ENCODE measurements at regions not wholly inside any gene's neighbourhood (a gene's known extent, or its start where the extent isn't known, plus 50 kb on each side); places are given as distances from the start of the nearest gene placed in this dataset.

- H3F3A ChIP-seq (ENCODE audit: low read depth): no peaks in the 10 kb centered on the region
- no peaks in the 10 kb centered on the region for H3K9me2 ChIP-seq (replicated peaks; ENCODE audit: low read depth, low read length)
- H3K9me3 ChIP-seq (ENCODE audit: insufficient read depth, low read depth, low read length): no peaks in the 10 kb centered on the region
- no peak overlapping the region for H2AFZ ChIP-seq (ENCODE audit: low read length)
- no peak overlapping the region for H3K9ac ChIP-seq (ENCODE audit: low read depth, low read length, poor library complexity, severe bottlenecking)
- H3K4me3 ChIP-seq (ENCODE audit: low read length, poor library complexity, severe bottlenecking): no peak overlapping the region
- H3K27me3 ChIP-seq (ENCODE audit: insufficient read depth, low read length, poor library complexity, severe bottlenecking): no peaks in the 10 kb centered on the region
- no peaks in the 10 kb centered on the region for H3K4me1 ChIP-seq (ENCODE audit: insufficient read depth, low read length, poor library complexity, severe bottlenecking)
- no peaks in the 10 kb centered on the region for H4K20me1 ChIP-seq (ENCODE audit: insufficient read depth, low read length, poor library complexity, severe bottlenecking)
- H3K4me2 ChIP-seq (ENCODE audit: low read depth, low read length, poor library complexity, severe bottlenecking): no peak overlapping the region
- no peaks in the 10 kb centered on the region for H3K79me2 ChIP-seq (ENCODE audit: insufficient read depth, low read length)
- no peaks in the 10 kb centered on the region for H3K36me3 ChIP-seq (ENCODE audit: insufficient read depth, low read length)
- no peak for TF ChIP-seq EZH2phosphoT487 (IDR thresholded peaks at IDR 0.05; ENCODE audit: borderline replicate concordance)
- TF ChIP-seq CTCF (conservative IDR thresholded peaks at IDR 0.05; ENCODE audit: low read length): no peak
Measured at GRCh38 chr2:80854831-80855230, 550.3 kb upstream of the LRRTM1 start.

DNA sequence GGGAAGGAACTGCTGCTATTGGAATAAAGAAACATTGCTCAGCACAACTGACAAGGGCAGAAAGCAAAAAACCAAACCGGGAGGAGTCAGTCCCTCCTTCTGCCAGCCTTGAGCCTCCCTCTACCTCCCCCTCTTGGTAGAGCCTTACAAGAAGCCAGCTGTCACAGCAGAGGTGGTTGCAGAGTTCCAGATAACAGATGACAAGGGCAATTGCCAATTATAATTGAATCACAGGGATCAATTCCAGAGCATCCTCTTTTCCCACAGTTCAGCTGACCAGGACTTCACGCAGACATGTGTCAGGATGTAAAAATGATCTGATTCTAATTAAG is 548.2 kb upstream of the LRRTM1 start:
- no peaks in the 10 kb centered on the region for H3K79me2 ChIP-seq (ENCODE audit: insufficient read depth, low read length)
- H3K9ac ChIP-seq (ENCODE audit: low read depth, low read length, poor library complexity, severe bottlenecking): no peak overlapping the region
- H3K4me3 ChIP-seq (ENCODE audit: low read length, poor library complexity, severe bottlenecking): no peak overlapping the region
- H4K20me1 ChIP-seq (ENCODE audit: insufficient read depth, low read length, poor library complexity, severe bottlenecking): no peaks in the 10 kb centered on the region
- TF ChIP-seq EZH2phosphoT487 (IDR thresholded peaks at IDR 0.05; ENCODE audit: borderline replicate concordance) (no peak), CTCF (conservative IDR thresholded peaks at IDR 0.05; ENCODE audit: low read length) (no peak)
- H2AFZ ChIP-seq (ENCODE audit: low read length): no peak overlapping the region
- H3K9me2 ChIP-seq (replicated peaks; ENCODE audit: low read depth, low read length): no peaks in the 10 kb centered on the region
- no peaks in the 10 kb centered on the region for H3F3A ChIP-seq (ENCODE audit: low read depth)
- no peaks in the 10 kb centered on the region for H3K9me3 ChIP-seq (ENCODE audit: insufficient read depth, low read depth, low read length)
- no peaks in the 10 kb centered on the region for H3K4me1 ChIP-seq (ENCODE audit: insufficient read depth, low read length, poor library complexity, severe bottlenecking)
- no peaks in the 10 kb centered on the region for H3K27me3 ChIP-seq (ENCODE audit: insufficient read depth, low read length, poor library complexity, severe bottlenecking)
- no peaks in the 10 kb centered on the region for H3K36me3 ChIP-seq (ENCODE audit: insufficient read depth, low read length)
- H3K4me2 ChIP-seq (ENCODE audit: low read depth, low read length, poor library complexity, severe bottlenecking): no peak overlapping the region

DNA sequence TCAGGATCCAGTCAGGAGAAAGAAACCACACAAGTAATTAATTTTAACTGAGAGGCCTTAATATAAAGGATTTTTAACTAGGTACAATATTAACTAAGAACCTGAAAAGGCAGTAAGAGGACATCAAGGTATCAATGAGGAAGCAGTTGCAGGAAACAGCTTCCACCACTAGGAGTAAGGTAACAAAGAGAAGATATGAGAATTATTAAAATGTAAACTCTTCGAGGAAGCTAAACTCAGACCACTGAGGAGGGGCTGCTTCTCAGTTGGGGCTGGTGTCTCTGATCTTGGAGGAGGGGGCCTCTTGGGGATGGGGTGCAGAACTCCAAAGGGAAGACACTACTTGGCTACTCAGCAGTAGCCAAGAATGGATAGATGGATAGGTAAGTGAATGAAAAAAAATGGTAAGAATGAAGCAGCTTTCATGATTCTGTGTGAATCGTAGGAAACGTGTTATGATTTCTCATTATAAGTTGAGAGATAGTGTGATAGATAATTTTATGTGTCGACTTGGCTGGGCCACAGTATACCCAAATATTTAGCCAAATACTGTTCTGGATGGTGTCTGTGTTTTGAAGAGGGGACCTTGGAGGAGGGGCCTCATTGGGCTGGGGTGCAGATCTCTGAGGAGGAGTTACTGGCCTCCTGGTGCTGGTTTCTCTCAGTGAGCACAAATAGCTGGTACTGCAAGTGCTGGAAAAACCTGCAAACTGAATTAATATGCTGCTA is 547.7 kb upstream of the LRRTM1 start:
- H3K9me3 ChIP-seq (ENCODE audit: insufficient read depth, low read depth, low read length): no peaks in the 10 kb centered on the region
- TF ChIP-seq EZH2phosphoT487 (IDR thresholded peaks at IDR 0.05; ENCODE audit: borderline replicate concordance) (no peak), CTCF (conservative IDR thresholded peaks at IDR 0.05; ENCODE audit: low read length) (no peak)
- H4K20me1 ChIP-seq (ENCODE audit: insufficient read depth, low read length, poor library complexity, severe bottlenecking): no peaks in the 10 kb centered on the region
- H3F3A ChIP-seq (ENCODE audit: low read depth): no peaks in the 10 kb centered on the region
- H3K36me3 ChIP-seq (ENCODE audit: insufficient read depth, low read length): no peaks in the 10 kb centered on the region
- H3K9me2 ChIP-seq (replicated peaks; ENCODE audit: low read depth, low read length): no peaks in the 10 kb centered on the region
- H2AFZ ChIP-seq (ENCODE audit: low read length): no peak overlapping the region
- H3K4me3 ChIP-seq (ENCODE audit: low read length, poor library complexity, severe bottlenecking): no peak overlapping the region
- H3K4me1 ChIP-seq (ENCODE audit: insufficient read depth, low read length, poor library complexity, severe bottlenecking): no peaks in the 10 kb centered on the region
- no peak overlapping the region for H3K9ac ChIP-seq (ENCODE audit: low read depth, low read length, poor library complexity, severe bottlenecking)
- H3K4me2 ChIP-seq (ENCODE audit: low read depth, low read length, poor library complexity, severe bottlenecking): no peak overlapping the region
- H3K79me2 ChIP-seq (ENCODE audit: insufficient read depth, low read length): no peaks in the 10 kb centered on the region
- no peaks in the 10 kb centered on the region for H3K27me3 ChIP-seq (ENCODE audit: insufficient read depth, low read length, poor library complexity, severe bottlenecking)

All from Loucy (cell line).